ENCODE measurements at regions not wholly inside any gene's neighbourhood (a gene's known extent, or its start where the extent isn't known, plus 50 kb on each side); places are given as distances from the start of the nearest gene placed in this dataset.

- no peak overlapping the region for H3K27ac ChIP-seq (ENCODE audit: low read depth, low read length)
- H3K79me2 ChIP-seq (ENCODE audit: insufficient read depth, low read length): no peaks in the 10 kb centered on the region
- no peaks in the 10 kb centered on the region for H3K9me2 ChIP-seq (replicated peaks; ENCODE audit: insufficient read depth, low read length)
- H3K27me3 ChIP-seq (ENCODE audit: low read length): no peaks in the 10 kb centered on the region; the same call in 1 of the 2 replicates
- no peak overlapping the region for H2AFZ ChIP-seq (ENCODE audit: low read depth, low read length, severe bottlenecking)
- no peak overlapping the region for H3K4me2 ChIP-seq (ENCODE audit: low read depth, low read length, poor library complexity, severe bottlenecking)
- H3K4me3 ChIP-seq (ENCODE audit: insufficient read depth, low read length, poor library complexity, severe bottlenecking): no peak overlapping the region
- no peaks in the 10 kb centered on the region for H3F3A ChIP-seq (ENCODE audit: insufficient read depth)
- no peak for TF ChIP-seq EZH2phosphoT487 (conservative IDR thresholded peaks at IDR 0.05; ENCODE audit: low read length)
- TF ChIP-seq, protein P1, sequence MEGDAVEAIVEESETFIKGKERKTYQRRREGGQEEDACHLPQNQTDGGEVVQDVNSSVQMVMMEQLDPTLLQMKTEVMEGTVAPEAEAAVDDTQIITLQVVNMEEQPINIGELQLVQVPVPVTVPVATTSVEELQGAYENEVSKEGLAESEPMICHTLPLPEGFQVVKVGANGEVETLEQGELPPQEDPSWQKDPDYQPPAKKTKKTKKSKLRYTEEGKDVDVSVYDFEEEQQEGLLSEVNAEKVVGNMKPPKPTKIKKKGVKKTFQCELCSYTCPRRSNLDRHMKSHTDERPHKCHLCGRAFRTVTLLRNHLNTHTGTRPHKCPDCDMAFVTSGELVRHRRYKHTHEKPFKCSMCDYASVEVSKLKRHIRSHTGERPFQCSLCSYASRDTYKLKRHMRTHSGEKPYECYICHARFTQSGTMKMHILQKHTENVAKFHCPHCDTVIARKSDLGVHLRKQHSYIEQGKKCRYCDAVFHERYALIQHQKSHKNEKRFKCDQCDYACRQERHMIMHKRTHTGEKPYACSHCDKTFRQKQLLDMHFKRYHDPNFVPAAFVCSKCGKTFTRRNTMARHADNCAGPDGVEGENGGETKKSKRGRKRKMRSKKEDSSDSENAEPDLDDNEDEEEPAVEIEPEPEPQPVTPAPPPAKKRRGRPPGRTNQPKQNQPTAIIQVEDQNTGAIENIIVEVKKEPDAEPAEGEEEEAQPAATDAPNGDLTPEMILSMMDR (IDR thresholded peaks at IDR 0.05; ENCODE audit: insufficient read depth, low read length, poor library complexity, severe bottlenecking): no peak
- H3K9me3 ChIP-seq (ENCODE audit: insufficient read depth, low read length): no peaks in the 10 kb centered on the region
- no peaks in the 10 kb centered on the region for H4K20me1 ChIP-seq (ENCODE audit: low read depth, low read length)
- no peaks in the 10 kb centered on the region for H3K36me3 ChIP-seq (ENCODE audit: low read length)
- no peak overlapping the region for H3K9ac ChIP-seq (ENCODE audit: low read length)
These were observed 175.5 kb upstream of the MYT1L start for GRCh38 chr2:2506536-2506935.

- Histone ChIP-seq H3K27me3 (ENCODE audit: low read length) (no peaks in the 10 kb centered on the region; the same call in 1 of the 2 replicates), H3K9ac (ENCODE audit: low read length) (no peak overlapping the region), H3K4me2 (ENCODE audit: low read depth, low read length, poor library complexity, severe bottlenecking) (no peak overlapping the region), H3K9me3 (ENCODE audit: insufficient read depth, low read length) (no peaks in the 10 kb centered on the region), H3K4me3 (ENCODE audit: insufficient read depth, low read length, poor library complexity, severe bottlenecking) (no peak overlapping the region), H4K20me1 (ENCODE audit: low read depth, low read length) (no peaks in the 10 kb centered on the region), H2AFZ (ENCODE audit: low read depth, low read length, severe bottlenecking) (no peak overlapping the region), H3K9me2 (replicated peaks; ENCODE audit: insufficient read depth, low read length) (no peaks in the 10 kb centered on the region), H3K36me3 (ENCODE audit: low read length) (no peaks in the 10 kb centered on the region), H3K27ac (ENCODE audit: low read depth, low read length) (no peak overlapping the region), H3F3A (ENCODE audit: insufficient read depth) (no peaks in the 10 kb centered on the region), H3K79me2 (ENCODE audit: insufficient read depth, low read length) (no peaks in the 10 kb centered on the region)
- TF ChIP-seq, protein P1 (IDR thresholded peaks at IDR 0.05; ENCODE audit: insufficient read depth, low read length, poor library complexity, severe bottlenecking): no peak
- no peak for TF ChIP-seq EZH2phosphoT487 (conservative IDR thresholded peaks at IDR 0.05; ENCODE audit: low read length)
These were observed 174.5 kb upstream of the MYT1L start for GRCh38 chr2:2505604-2506003.

DNA sequence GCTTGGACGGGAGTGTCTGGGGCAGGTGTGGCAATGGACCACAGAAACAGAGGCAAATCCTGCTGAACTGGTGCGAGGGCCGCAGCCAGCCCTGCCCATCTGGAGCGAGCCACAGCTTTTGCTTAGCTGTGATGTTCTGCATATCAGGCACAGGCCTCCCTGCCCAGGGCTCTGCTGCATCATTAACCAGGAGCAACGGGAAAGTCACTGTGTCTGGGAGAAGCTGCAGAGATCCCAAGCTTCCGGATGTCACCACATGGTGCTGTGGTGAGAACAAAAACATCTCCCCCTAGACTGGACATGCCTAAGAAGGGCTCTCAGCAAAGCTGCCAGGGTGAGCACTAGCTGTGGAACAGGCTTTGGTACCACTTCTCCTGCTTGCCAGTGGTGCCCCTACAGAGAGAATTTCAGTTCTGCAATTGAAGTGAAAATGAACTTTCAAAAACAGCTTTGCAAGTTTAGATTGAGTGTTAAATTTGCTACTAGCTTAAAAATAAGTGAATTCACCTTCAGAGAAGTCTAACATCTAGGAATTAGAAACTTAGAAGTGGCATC lies 172.9 kb upstream of the MYT1L start:
- Histone ChIP-seq H4K20me1 (ENCODE audit: low read depth, low read length) (no peaks in the 10 kb centered on the region), H2AFZ (ENCODE audit: low read depth, low read length, severe bottlenecking) (no peak overlapping the region), H3F3A (ENCODE audit: insufficient read depth) (no peaks in the 10 kb centered on the region), H3K9ac (ENCODE audit: low read length) (no peak overlapping the region), H3K9me3 (ENCODE audit: insufficient read depth, low read length) (no peaks in the 10 kb centered on the region), H3K9me2 (replicated peaks; ENCODE audit: insufficient read depth, low read length) (no peaks in the 10 kb centered on the region), H3K79me2 (ENCODE audit: insufficient read depth, low read length) (no peaks in the 10 kb centered on the region), H3K27ac (ENCODE audit: low read depth, low read length) (no peak overlapping the region), H3K4me2 (ENCODE audit: low read depth, low read length, poor library complexity, severe bottlenecking) (no peak overlapping the region), H3K27me3 (ENCODE audit: low read length) (no peaks in the 10 kb centered on the region), H3K36me3 (ENCODE audit: low read length) (no peaks in the 10 kb centered on the region), H3K4me3 (ENCODE audit: insufficient read depth, low read length, poor library complexity, severe bottlenecking) (no peak overlapping the region)
- TF ChIP-seq, protein P1 (IDR thresholded peaks at IDR 0.05; ENCODE audit: insufficient read depth, low read length, poor library complexity, severe bottlenecking): no peak
- no peak for TF ChIP-seq EZH2phosphoT487 (conservative IDR thresholded peaks at IDR 0.05; ENCODE audit: low read length)

Data from SU-DHL-6 (cell line).